ENCODE measurements at regions not wholly inside any gene's neighbourhood (a gene's known extent, or its start where the extent isn't known, plus 50 kb on each side); places are given as distances from the start of the nearest gene placed in this dataset.

- TF ChIP-seq CTCF (conservative IDR thresholded peaks at IDR 0.05 in 1 of 2, IDR thresholded peaks at IDR 0.05 in 1 of 2; ENCODE audit: extremely low read depth in 1 of 2, insufficient read depth in 1 of 2, low read depth in 1 of 2, low read length in 2 of 2) (no peak), EZH2 (IDR thresholded peaks at IDR 0.05; ENCODE audit: borderline replicate concordance, low read length) (no peak)
Measured at GRCh38 chr4:112927544-112927943, 121.9 kb upstream of the ANK2 start.
